Tibial artery (tissue), 4 donors: ENCODE measurements at regions not wholly inside any gene's neighbourhood (a gene's known extent, or its start where the extent isn't known, plus 50 kb on each side); places are given as distances from the start of the nearest gene placed in this dataset.

ENCODE experiments used
- DNase-seq, 2 donors: peaks; one replicate each; pipeline ENCODE4 v3.0.0-alpha.2; 2019
- H3K27ac ChIP-seq, 2 donors: fragments of 200-600 bp; sonication (generic) in 1 of 2; 1 replicate in 1 of 2; 2 replicates in 1 of 2; pipeline ENCODE4 v1.5.1; 2018 to 2019; ENCODE audit warnings: mild to moderate bottlenecking in 1 of 2
- H3K27me3 ChIP-seq, 2 donors: fragments of 200-600 bp; sonication (generic) in 1 of 2; one replicate each; pipeline versions ENCODE4 v1.5.1 to v1.6.0; 2016 to 2019
- H3K36me3 ChIP-seq, 3 donors: fragments of 200-600 bp; sonication (generic) in 2 of 3; one replicate each; pipeline ENCODE4 v1.5.1; 2016 to 2019; ENCODE audit warnings: mild to moderate bottlenecking in 2 of 3
- H3K4me1 ChIP-seq, 4 donors: fragments of 200-600 bp; sonication (generic) in 2 of 4; 1 replicate in 3 of 4; 2 replicates in 1 of 4; pipeline ENCODE4 v1.5.1; 2016 to 2019
- H3K4me3 ChIP-seq, 2 donors: fragments of 200-600 bp; sonication (generic) in 1 of 2; 1 replicate in 1 of 2; 2 replicates in 1 of 2; pipeline ENCODE4 v1.5.1; 2018 to 2019; ENCODE audit warnings: mild to moderate bottlenecking in 2 of 2
- H3K9me3 ChIP-seq, 3 donors: fragments of 200-600 bp; sonication (generic) in 1 of 3; one replicate each; pipeline ENCODE4 v1.5.1; 2016 to 2019
- CTCF ChIP-seq, 2 experiments: fragments of 200-600 bp in 1 of 2; fragments of 450-650 bp in 1 of 2; IDR thresholded peaks; one replicate each; pipeline ENCODE4 v1.5.1; 2017 to 2019; ENCODE audit warnings: antibody characterized with exemption in 2 of 2, mild to moderate bottlenecking in 1 of 2, moderate library complexity in 1 of 2
- intact Hi-C: fragments of 100-400 bp; cut with DNase I; formaldehyde crosslinking; loops from one replicate; pipeline ENCODE4 v1.15.0; 2023; ENCODE audit warnings: low total_unique reads

GRCh38 chr7:45407730-45408408 lies 166.3 kb upstream of the ADCY1 start:
- Histone ChIP-seq H3K36me3 (no peaks in the 10 kb centered on the region), H3K27me3 (peaks cover 0 to 4% of the 10 kb centered on the region in 2 donors), H3K9me3 (no peaks in the 10 kb centered on the region), H3K4me1 (no peaks in the 10 kb centered on the region), H3K4me3 (no peak overlapping the region), H3K27ac (no peak overlapping the region)
- intact Hi-C loops = no loop called here
- TF ChIP-seq CTCF (IDR thresholded peaks at IDR 0.05) = no peak
- no peak for DNase-seq

- intact Hi-C loops = no loop called here
- Histone ChIP-seq H3K27ac (no peak overlapping the region), H3K9me3 (no peaks in the 10 kb centered on the region), H3K27me3 (peaks cover 0 to 4% of the 10 kb centered on the region in 2 donors), H3K4me1 (no peaks in the 10 kb centered on the region), H3K36me3 (no peaks in the 10 kb centered on the region), H3K4me3 (no peak overlapping the region)
- no peak for DNase-seq
- TF ChIP-seq CTCF (IDR thresholded peaks at IDR 0.05) = no peak
These were observed 165.8 kb upstream of the ADCY1 start for GRCh38 chr7:45408409-45408737.

GRCh38 chr7:45410893-45411292 lies 163.3 kb upstream of the ADCY1 start:
- intact Hi-C loops = no loop called here
- Histone ChIP-seq H3K27me3 (peaks cover 0 to 8% of the 10 kb centered on the region in 2 donors), H3K4me3 (no peak overlapping the region), H3K9me3 (no peaks in the 10 kb centered on the region), H3K4me1 (no peaks in the 10 kb centered on the region), H3K36me3 (no peaks in the 10 kb centered on the region), H3K27ac (no peak overlapping the region)
- no peak for DNase-seq
- TF ChIP-seq CTCF (IDR thresholded peaks at IDR 0.05) = no peak

GRCh38 chr7:45413419-45413818 lies 160.7 kb upstream of the ADCY1 start:
- H3K4me3 ChIP-seq = no peak overlapping the region
- no peaks in the 10 kb centered on the region for H3K4me1 ChIP-seq
- intact Hi-C loops = no loop called here
- no peak overlapping the region for H3K27ac ChIP-seq
- H3K27me3 ChIP-seq = peaks cover 0 to 4% of the 10 kb centered on the region in 2 donors
- TF ChIP-seq CTCF (IDR thresholded peaks at IDR 0.05) = no peak
- no peak for DNase-seq
- H3K36me3 ChIP-seq = no peaks in the 10 kb centered on the region
- no peaks in the 10 kb centered on the region for H3K9me3 ChIP-seq

- Histone ChIP-seq H3K36me3 (no peaks in the 10 kb centered on the region), H3K4me3 (no peak overlapping the region), H3K9me3 (no peaks in the 10 kb centered on the region), H3K4me1 (no peaks in the 10 kb centered on the region), H3K27me3 (peaks cover 0 to 4% of the 10 kb centered on the region in 2 donors), H3K27ac (no peak overlapping the region)
- DNase-seq = no peak
- intact Hi-C loops = no loop called here
- TF ChIP-seq CTCF (IDR thresholded peaks at IDR 0.05) = no peak
These were observed 159.9 kb upstream of the ADCY1 start for GRCh38 chr7:45414226-45414625.

- DNase-seq = no peak
- intact Hi-C loops = no loop called here
These were observed 158.9 kb upstream of the ADCY1 start for GRCh38 chr7:45415265-45415664.

More at GRCh38 chr7:45415265-45415664, 158.9 kb upstream of the ADCY1 start:
- Histone ChIP-seq H3K27ac (no peak overlapping the region), H3K4me3 (no peak overlapping the region), H3K27me3 (peaks cover 0 to 4% of the 10 kb centered on the region in 2 donors), H3K4me1 (no peaks in the 10 kb centered on the region), H3K9me3 (no peaks in the 10 kb centered on the region), H3K36me3 (no peaks in the 10 kb centered on the region)
- TF ChIP-seq CTCF (IDR thresholded peaks at IDR 0.05) = no peak
